GM19452 (cell line): ENCODE measurements at regions not wholly inside any gene's neighbourhood (a gene's known extent, or its start where the extent isn't known, plus 50 kb on each side); places are given as distances from the start of the nearest gene placed in this dataset.

Experiments used
- ATAC-seq: cut with Tn5 transposase; IDR thresholded peaks from one replicate; pipeline ENCODE4 v1.9.1; 2021; ENCODE audit not compliant: unreplicated experiment

DNA sequence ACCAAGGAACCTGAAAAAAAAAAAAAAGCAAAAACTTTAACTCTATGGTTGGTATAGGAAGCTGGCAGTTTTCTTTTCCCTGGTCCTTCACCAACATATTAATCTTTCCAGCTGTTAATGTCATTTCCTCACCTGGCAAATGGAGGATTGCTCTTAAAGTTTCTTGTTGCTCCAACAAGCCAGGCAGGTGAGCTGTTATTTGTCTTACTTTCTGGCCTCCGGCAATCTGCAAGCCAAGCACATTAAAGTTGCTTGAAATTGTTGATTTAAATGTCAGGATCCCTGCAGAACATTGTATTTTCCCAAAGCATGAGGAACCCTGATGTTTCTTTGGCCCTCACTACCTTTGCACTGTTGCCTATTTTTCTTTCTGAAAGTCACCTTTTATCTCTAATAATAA, 664.9 kb downstream of the METTL4 start:
- ATAC-seq: no peak

DNA sequence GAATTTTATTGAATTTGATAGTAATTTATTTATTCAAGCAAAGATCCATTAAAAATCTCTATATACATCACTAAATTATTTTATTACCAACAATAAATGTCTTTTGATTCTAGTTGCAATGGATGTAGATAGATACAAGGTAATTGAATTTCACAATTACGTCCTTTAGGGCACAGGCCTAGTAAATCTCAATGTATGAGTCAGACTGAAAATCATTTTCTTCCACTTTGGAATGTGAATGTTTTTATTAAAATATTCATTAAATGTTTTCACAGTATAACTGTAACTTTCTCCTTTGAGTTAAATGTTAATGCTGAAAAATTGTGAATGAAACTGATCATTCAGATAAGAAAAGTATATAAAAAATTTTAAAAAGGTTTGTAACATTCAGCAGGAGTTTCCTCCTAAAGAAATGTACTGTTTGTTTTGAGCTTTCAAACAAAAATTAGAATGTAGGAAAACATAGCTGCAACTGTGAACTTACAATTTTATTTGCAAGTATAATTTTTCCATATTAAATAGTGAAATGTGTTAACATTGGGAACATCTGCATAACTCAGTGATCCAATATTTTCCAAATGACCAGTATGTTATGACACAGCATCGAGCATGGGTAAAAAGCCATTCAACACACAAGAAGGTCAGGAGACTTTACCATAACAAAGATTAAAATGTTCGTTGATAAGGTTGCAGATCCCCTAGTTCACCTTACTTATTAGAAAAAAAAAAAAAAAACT, 663.7 kb downstream of the METTL4 start:
- ATAC-seq: no peak

- ATAC-seq: no peak
Measured at GRCh38 chr18:1914489-1914888, 656.8 kb downstream of the METTL4 start.

GRCh38 chr18:1916869-1917523, 654.3 kb downstream of the METTL4 start:
- no peak for ATAC-seq

DNA sequence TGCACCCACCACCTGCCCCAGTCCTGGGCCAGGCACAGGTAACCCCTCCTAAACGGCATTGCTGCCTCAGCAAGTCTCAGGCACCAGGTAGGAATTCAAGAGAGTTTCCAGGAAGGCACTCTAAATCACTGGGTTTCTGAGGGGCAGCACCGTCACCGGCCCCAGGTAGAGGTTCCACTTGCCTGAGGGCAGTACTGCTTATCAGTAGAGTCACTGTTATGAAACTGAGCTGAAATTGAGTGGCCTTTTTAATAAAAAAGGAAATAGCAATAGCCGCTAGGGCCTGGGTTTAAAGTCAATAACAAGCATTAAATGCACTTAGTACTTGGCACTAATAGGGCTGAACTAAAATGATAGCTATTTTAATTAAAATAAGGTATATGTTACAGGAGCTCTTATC, 653.7 kb downstream of the METTL4 start:
- ATAC-seq: no peak

- ATAC-seq: no peak
Measured at GRCh38 chr18:1922066-1922465, 649.2 kb downstream of the METTL4 start.

DNA sequence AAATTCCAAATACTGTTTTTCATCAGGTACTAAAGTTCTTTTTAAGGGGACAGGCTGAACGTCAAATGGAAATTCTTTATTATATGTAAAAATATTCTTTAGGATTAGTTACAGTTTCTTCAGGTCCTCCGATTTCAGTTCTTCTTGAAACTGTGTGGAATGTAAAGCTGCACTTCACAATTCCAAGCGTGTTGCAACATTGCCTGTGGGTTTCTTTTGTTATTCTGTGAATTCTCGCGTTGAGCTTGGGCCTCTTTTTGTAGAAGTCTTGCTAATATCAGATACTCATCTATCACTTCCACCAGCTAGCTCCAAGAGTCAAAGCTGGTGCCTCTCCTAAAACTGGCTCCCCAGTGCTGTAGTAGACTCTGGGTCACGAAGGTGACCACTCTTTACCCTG, 642.6 kb downstream of the METTL4 start:
- no peak for ATAC-seq

GRCh38 chr18:1929720-1930119, 641.6 kb downstream of the METTL4 start:
- ATAC-seq: no peak

DNA sequence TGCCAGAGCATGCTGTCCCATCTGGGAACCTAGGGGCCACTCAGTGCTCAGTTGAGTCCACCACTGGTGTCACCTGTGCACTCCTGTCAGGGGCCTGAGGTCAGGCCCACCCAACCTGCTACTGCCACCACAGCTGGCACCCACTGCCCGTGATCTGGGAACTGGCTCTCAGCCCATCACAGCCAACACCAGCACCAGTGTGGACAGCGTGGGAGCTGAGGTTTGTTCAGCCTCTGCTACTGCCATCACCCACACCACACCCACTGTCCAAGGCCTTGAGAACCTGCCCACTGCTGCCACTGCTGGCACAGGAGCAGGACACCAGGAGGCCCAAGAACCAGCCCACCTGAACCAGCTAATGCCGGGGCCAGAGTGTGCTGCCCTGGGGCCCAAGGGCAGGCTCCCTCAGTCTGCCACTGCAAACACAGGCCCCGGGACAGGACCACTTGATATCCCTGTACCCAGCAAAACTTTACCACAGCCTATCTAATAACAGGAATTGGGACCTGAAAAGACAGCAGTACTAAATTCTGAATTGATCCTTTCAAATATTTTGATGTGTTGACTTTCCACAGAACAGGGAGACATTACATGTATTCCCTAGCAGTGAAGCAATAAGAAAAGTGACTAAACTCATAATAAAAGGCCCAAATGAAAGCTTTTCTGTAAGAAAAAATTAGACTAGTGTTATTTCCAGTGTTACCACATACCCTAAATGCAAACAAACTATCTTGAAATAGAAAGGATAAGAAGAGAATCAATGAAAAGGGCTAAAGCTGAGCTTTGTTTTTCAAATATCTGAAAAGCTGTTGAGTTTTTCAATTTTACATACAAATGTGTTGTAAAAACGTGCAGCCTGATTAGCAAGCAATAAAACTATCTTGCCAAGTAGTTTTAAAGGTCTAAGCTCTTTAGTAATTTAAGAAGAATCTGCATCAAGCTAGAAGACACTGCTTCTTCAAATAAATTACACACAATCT, 640.7 kb downstream of the METTL4 start:
- no peak for ATAC-seq

DNA sequence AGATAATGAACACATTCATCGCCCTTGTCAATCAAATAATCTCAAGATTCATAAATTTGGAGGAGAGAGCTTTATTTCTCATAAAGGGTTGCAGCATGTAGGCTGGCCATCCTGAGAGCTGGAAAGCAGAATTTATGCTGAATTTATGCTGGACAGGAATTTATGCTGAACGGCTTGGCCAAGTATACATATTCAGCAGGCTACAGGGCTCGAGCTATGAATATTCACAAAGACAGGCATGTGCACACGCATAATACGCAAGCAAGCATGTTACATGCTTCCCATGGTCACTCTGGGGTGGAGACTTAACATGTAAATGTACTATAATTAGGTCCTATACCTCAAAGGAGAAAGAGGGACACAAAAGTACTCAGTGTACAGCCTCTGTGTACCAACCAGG, 618.8 kb downstream of the METTL4 start:
- no peak for ATAC-seq

GRCh38 chr18:1954583-1955312, 616.6 kb downstream of the METTL4 start:
- ATAC-seq: no peak

DNA sequence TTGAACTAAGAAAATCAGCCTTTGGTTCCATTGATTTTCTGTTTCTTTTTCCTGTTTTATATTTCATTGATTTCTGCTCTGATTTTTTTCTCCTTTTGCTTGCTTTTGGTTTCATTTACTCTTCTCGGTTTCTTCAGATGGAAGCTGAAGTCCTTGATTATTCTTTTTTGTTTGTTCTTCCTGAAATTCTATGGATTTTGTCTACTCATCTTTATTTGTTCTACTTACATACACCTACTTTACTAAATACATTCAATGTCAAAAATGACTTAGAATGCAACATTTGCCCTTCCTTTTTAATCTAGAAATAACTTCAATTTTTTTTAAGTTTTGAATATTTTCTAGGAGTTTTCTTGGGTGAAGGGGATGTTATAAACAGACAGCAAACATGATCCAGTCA, 612.5 kb downstream of the METTL4 start:
- ATAC-seq: no peak

DNA sequence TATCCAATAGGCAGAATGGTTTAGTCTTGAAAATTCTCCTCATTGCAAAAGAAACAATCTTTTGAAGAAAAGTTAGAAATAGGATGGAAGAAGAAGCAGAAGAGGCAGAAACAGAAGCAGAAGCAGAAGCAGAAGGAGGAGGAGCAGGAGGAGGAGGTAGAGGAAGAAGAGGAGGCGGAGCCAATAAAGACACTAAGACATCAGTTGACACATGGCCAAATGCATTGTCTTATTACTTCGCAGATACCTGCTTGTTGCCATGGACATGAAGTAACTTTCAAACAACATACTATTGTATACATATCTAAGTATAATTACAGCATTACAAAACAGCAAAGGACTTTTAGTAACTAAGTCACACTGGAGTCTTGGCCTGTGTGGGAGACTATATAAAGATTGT, 606.3 kb downstream of the METTL4 start:
- ATAC-seq: no peak

DNA sequence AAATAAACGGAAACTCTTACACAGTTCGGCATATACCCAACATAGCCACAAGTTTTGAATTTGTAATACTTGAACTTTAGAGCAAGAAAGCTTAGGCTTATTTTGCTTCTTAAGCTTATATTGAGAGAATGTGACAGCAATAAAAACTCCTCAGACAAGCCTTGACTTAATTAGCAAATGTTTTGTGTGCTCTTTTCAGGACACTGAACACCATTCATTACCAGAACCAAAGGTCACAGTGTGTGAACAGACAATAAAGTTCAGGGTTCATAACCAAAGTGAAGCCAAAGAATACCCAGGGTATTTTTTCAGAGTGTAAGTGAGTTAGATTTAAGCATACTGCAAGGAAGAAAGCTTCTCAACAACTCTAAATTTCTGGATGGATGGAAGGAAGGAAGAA, 605.8 kb downstream of the METTL4 start:
- no peak for ATAC-seq

GRCh38 chr18:1968801-1969498, 602.4 kb downstream of the METTL4 start:
- no peak for ATAC-seq

DNA sequence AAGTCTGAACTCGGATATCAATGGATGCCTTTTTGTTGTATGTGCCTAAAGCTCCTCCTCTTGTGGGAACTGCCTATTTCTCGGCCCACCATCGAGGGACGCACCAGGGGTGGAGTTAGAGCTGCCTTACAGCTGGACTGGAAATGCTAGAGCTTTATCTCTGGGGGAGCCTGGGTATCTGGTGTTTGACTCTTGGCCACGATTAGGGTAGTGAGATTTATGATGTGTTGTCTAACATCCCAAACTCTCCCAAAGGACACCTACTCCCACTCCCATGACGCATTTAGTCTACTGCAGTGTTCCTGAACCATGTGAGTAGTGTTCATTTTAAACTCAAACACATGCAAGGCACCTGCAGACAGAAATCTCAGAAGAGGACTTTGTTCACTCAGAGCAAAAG, 594.8 kb downstream of the METTL4 start:
- no peak for ATAC-seq

DNA sequence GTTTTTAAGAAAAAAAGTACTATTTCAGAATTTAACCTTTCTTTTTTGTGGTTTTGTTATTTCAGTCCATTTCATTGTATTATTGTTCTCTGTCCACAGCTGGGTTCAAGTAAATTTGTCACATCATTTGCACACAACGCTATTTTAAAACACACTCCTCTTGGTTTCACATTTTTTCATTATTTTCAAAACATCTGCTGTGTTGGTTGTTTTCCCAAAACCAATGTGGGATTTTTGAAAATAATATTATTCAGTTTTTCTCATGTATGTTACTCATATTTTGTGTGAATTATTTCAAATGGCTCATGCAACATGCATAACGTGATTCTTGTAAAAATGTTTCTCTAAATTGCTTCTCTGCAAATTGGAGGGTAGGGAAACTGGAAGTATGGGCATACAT, 589.2 kb downstream of the METTL4 start:
- no peak for ATAC-seq

- no peak for ATAC-seq
Measured at GRCh38 chr18:1983746-1984515, 587.4 kb downstream of the METTL4 start.

DNA sequence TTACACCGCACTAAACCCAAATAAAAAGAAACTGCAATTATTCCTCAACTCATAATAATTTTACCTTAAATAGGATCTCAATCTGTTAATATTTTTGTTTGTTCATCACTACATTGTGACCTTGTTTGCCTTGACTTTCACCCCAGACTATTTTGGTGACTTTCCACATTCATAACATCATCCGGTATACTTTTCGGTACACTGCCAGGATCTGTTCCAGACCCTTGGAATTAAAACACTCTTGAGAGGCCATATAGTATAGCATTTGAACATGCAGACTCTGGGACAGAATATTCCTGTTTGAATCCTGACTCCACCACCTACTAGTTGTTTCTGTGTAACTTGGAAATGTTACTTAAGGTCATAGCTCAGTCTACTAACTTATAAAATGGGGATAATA, 577.4 kb downstream of the METTL4 start:
- no peak for ATAC-seq

GRCh38 chr18:1994471-1994870, 576.8 kb downstream of the METTL4 start:
- no peak for ATAC-seq
